ENCODE measurements at regions not wholly inside any gene's neighbourhood (a gene's known extent, or its start where the extent isn't known, plus 50 kb on each side); places are given as distances from the start of the nearest gene placed in this dataset.
A peak's percentile ranks its signal among the peaks of the same experiment; 100 is the strongest.

GRCh38 chr4:71095141-71095540, 101.7 kb downstream of the DCK start:
- no peaks in the 10 kb centered on the region for H3K27me3 ChIP-seq (replicated peaks in 1 of 4; ENCODE audit: control insufficient read depth in 3 of 4, extremely low read depth in 1 of 4, insufficient read depth in 3 of 4, low read length in 3 of 4)
- H2AK5ac ChIP-seq (ENCODE audit: low read depth, low read length), result no peak overlapping the region
- H2BK5ac ChIP-seq (ENCODE audit: low read depth, low read length), result no peak overlapping the region
- H2BK120ac ChIP-seq (replicated peaks; ENCODE audit: low read depth, low read length), result no peak overlapping the region
- no peak overlapping the region for H3K56ac ChIP-seq (replicated peaks; ENCODE audit: insufficient read length, low read depth, low read length)
- no peak overlapping the region for H3K23ac ChIP-seq (ENCODE audit: insufficient read length)
- peaks cover 0 to 6% of the 10 kb centered on the region in 2 experiments; a peak in 1 of 4 replicates for H3K9me3 ChIP-seq (ENCODE audit: insufficient read depth in 2 of 2, low read depth in 1 of 2, low read length in 1 of 2)
- DNase-seq (ENCODE audit: low read depth in 1 of 2, low spot score in 2 of 2) (no peak), FAIRE-seq (no peak)
- H2BK20ac ChIP-seq (ENCODE audit: low read length), result no peak overlapping the region
- no peaks in the 10 kb centered on the region for H3K36me3 ChIP-seq (ENCODE audit: control insufficient read depth in 2 of 4, insufficient read depth in 4 of 4, low read length in 3 of 4)
- H3K23me2 ChIP-seq (ENCODE audit: low read depth, low read length), result no peaks in the 10 kb centered on the region
- ChIA-PET POLR2A (ENCODE audit: partially characterized antibody) (no interaction called here), CTCF (ENCODE audit: partially characterized antibody) (no interaction called here)
- no peaks in the 10 kb centered on the region for H3K79me2 ChIP-seq (ENCODE audit: control insufficient read depth in 1 of 2, insufficient read depth in 2 of 2, low read length in 2 of 2)
- peak overlapping the region; percentile 64; the same call in 1 of the 2 replicates for H2AFZ ChIP-seq (ENCODE audit: low read length)
- H3K9ac ChIP-seq (replicated peaks in 1 of 4; ENCODE audit: extremely low read depth in 1 of 4, low read depth in 3 of 4, low read length in 3 of 4), result no peak overlapping the region
- H4K8ac ChIP-seq (ENCODE audit: extremely low read depth, insufficient read depth, low read length), result no peak overlapping the region
- no peak overlapping the region for H3K4ac ChIP-seq (replicated peaks; ENCODE audit: insufficient read length, low read depth, low read length)
- no peak overlapping the region for H4K91ac ChIP-seq (replicated peaks; ENCODE audit: insufficient read length, low read length)
- H3K14ac ChIP-seq (ENCODE audit: insufficient read length), result no peak overlapping the region
- H3K18ac ChIP-seq (ENCODE audit: extremely low read depth, low read length), result no peak overlapping the region
- 75% methylated on average over 2 of the region's 2 CpGs; no CpG with 5 or more reads in 1 of the 2 experiments for WGBS, 2 experiments (ENCODE audit: extremely low coverage in 1 of 2, insufficient coverage in 1 of 2, insufficient read length in 1 of 2, insufficient replicate concordance in 2 of 2, low coverage in 1 of 2, low lambda C conversion rate in 2 of 2, missing lambda C conversion rate in 1 of 2)
- H3K27ac ChIP-seq (ENCODE audit: low read depth, low read length), result no peak overlapping the region
- H3K4me2 ChIP-seq (ENCODE audit: insufficient read depth in 1 of 2, low read depth in 2 of 2, low read length in 2 of 2), result no peak overlapping the region
- no peaks in the 10 kb centered on the region for H3K4me1 ChIP-seq (replicated peaks in 1 of 4; ENCODE audit: control insufficient read depth in 3 of 4, insufficient read depth in 4 of 4, low read length in 3 of 4)
- H4K20me1 ChIP-seq (replicated peaks in 1 of 2; ENCODE audit: control insufficient read depth in 1 of 2, insufficient read depth in 2 of 2, low read length in 2 of 2), result no peaks in the 10 kb centered on the region
- no peak overlapping the region for H4K5ac ChIP-seq (ENCODE audit: insufficient read length, low read depth, low read length)
- H3K4me3 ChIP-seq (ENCODE audit: extremely low read depth in 1 of 4, insufficient read depth in 2 of 4, low read depth in 3 of 4, low read length in 4 of 4), result no peak overlapping the region
- no peaks in the 10 kb centered on the region for H3K79me1 ChIP-seq (ENCODE audit: low read depth, low read length)
- H2BK15ac ChIP-seq (ENCODE audit: low read length), result no peak overlapping the region
- no peak overlapping the region for H2BK12ac ChIP-seq (ENCODE audit: low read depth, low read length)
- TF ChIP-seq CEBPB (IDR thresholded peaks at IDR 0.05; ENCODE audit: low read depth, low read length), result no peak
- no peak for TF ChIP-seq NANOG (IDR thresholded peaks at IDR 0.05; ENCODE audit: insufficient read depth, low read depth, low read length, poor library complexity, severe bottlenecking)
- TF ChIP-seq POLR2AphosphoS5 (IDR thresholded peaks at IDR 0.05; ENCODE audit: low read depth, low read length), result no peak
- TF ChIP-seq CTCF (IDR thresholded peaks at IDR 0.05; ENCODE audit: control extremely low read depth in 1 of 3, insufficient read depth in 1 of 3, low read depth in 1 of 3, low read length in 3 of 3), result no peak
- TF ChIP-seq CTBP2 (IDR thresholded peaks at IDR 0.05; ENCODE audit: borderline replicate concordance, insufficient read depth, insufficient read length, low read length), result no peak
- TF ChIP-seq BCL11A (IDR thresholded peaks at IDR 0.05; ENCODE audit: low read depth in 2 of 2, low read length in 2 of 2), result no peak
- no peak for TF ChIP-seq CREB1 (IDR thresholded peaks at IDR 0.05)
